ENCODE measurements at regions not wholly inside any gene's neighbourhood (a gene's known extent, or its start where the extent isn't known, plus 50 kb on each side); places are given as distances from the start of the nearest gene placed in this dataset.

DNA sequence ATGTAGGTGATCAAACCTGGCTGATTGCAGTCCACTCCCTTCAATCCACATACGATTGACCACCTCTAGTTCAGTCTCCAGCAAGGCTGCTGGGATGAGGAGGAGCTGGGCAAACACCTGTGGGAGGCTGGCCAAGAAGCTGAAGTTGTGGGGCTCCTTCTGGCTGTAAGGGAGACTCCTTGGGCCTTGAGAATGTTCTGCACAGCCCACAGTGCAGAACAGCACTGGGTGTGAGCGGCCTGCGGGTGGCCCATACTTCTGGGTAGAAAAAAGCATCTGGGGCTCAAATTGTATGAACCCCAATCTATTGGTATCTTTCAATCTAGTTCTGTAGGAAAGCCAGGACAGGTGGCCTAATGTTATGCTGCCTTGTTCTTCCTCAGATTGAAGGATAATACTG, 1608.8 kb upstream of the PCDH10 start:
- H3K27me3 ChIP-seq: no peaks in the 10 kb centered on the region
- no peak overlapping the region for H3K27ac ChIP-seq
- WGBS, 2 donors: 76 to 91% methylated on average over 3 of the region's 3 CpGs
- no peak overlapping the region for H3K4me3 ChIP-seq
- no peaks in the 10 kb centered on the region for H3K9me3 ChIP-seq
- no peak for ATAC-seq
- no peaks in the 10 kb centered on the region for H3K36me3 ChIP-seq
- intact Hi-C loops (cut with DNase I): no loop called here
- no peak for DNase-seq
- no peaks in the 10 kb centered on the region for H3K4me1 ChIP-seq
- TF ChIP-seq CTCF (IDR thresholded peaks at IDR 0.05): no peak
- no peak for FAIRE-seq

DNA sequence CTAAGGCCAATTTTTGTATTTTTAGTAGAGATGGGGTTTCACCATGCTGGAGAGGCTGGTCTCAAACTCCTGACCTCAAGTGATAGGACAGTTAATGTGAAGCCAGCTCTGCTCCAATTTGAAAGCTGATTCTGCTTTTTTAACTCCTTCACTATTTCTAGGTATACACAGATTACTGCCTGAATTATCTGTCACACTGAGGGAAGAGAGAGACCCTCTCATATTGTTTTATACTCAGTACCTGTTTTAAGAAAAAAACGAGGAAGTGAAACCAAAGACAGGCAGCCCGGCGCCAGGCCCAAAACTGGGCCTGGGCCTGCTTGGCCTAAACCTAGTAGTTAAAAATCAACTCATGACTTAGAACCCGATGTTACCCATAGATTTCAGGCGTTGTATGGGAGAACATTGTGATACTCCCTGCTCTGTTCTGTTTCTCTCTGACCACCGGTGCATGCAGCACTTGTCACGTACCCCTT, 1601.5 kb upstream of the PCDH10 start:
- DNase-seq (no peak), FAIRE-seq (no peak), ATAC-seq (no peak)
- intact Hi-C loops (cut with DNase I): no loop called here
- 75 to 83% methylated on average over 7 of the region's 7 CpGs for WGBS, 2 donors
- H3K9me3 ChIP-seq: no peaks in the 10 kb centered on the region
- H3K27me3 ChIP-seq: no peaks in the 10 kb centered on the region
- no peak overlapping the region for H3K4me3 ChIP-seq
- H3K27ac ChIP-seq: no peak overlapping the region
- no peaks in the 10 kb centered on the region for H3K4me1 ChIP-seq
- H3K36me3 ChIP-seq: no peaks in the 10 kb centered on the region
- TF ChIP-seq CTCF (IDR thresholded peaks at IDR 0.05): no peak

DNA sequence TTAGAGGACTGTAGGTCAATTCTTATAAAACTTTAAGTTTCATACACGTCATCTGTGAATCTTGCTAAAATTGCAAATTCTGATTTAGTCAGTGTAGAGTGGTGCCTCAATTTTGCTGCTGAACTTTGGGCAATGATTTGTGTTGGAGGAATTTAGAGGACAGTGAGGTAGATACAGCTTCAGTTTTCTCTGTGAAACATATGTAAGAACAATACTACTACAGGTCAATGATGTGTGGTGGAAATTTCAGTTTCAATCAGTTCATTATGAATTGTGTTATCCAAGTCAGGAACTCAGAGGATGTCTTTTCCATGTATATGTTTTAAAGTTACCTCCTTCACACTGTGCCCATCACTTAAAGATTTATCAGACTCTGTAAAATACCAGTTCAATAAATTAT, 1597.8 kb upstream of the PCDH10 start:
- 80% methylated on average over 1 of the region's 1 CpG for WGBS, 2 donors
- ATAC-seq (no peak), DNase-seq (no peak), FAIRE-seq (no peak)
- Histone ChIP-seq H3K4me1 (no peaks in the 10 kb centered on the region), H3K36me3 (no peaks in the 10 kb centered on the region), H3K27me3 (no peaks in the 10 kb centered on the region), H3K4me3 (no peak overlapping the region), H3K27ac (no peak overlapping the region), H3K9me3 (no peaks in the 10 kb centered on the region)
- intact Hi-C loops (cut with DNase I): no loop called here
- no peak for TF ChIP-seq CTCF (IDR thresholded peaks at IDR 0.05)

DNA sequence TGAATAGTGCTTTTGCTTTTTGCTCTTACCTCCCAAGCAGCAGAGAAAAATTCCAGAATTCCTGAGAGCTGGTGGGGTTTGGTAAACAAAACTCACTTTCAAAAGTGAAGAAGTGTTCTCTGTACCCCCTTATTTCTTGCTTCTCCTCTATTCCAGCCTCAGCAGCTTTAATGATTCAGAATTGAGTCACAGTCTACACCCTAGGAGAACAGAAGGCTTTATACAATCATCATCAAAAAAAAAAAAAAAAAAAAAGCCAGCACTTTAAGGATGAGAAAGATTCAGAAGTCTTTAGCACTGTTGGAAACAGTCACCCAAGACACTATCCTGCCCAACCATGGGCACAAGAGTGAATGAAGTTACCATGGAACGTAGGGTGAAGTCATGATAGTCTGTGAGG, 1583.1 kb upstream of the PCDH10 start:
- 53 to 58% methylated on average over 1 of the region's 1 CpG for WGBS, 2 donors
- ATAC-seq (no peak), DNase-seq (no peak), FAIRE-seq (no peak)
- H3K36me3 ChIP-seq: no peaks in the 10 kb centered on the region
- no peak overlapping the region for H3K27ac ChIP-seq
- no peaks in the 10 kb centered on the region for H3K4me1 ChIP-seq
- H3K9me3 ChIP-seq: no peaks in the 10 kb centered on the region
- intact Hi-C loops (cut with DNase I): no loop called here
- no peaks in the 10 kb centered on the region for H3K27me3 ChIP-seq
- no peak overlapping the region for H3K4me3 ChIP-seq
- no peak for TF ChIP-seq CTCF (IDR thresholded peaks at IDR 0.05)

- H3K9me3 ChIP-seq: no peaks in the 10 kb centered on the region
- H3K27ac ChIP-seq: no peak overlapping the region
- ATAC-seq (no peak), FAIRE-seq (no peak), DNase-seq (no peak)
- no peak for TF ChIP-seq CTCF (IDR thresholded peaks at IDR 0.05)
- no peaks in the 10 kb centered on the region for H3K27me3 ChIP-seq
- no peak overlapping the region for H3K4me3 ChIP-seq
- intact Hi-C loops (cut with DNase I): no loop called here
- WGBS, 2 donors: 77 to 95% methylated on average over 5 of the region's 5 CpGs
- H3K4me1 ChIP-seq: no peaks in the 10 kb centered on the region
- H3K36me3 ChIP-seq: no peaks in the 10 kb centered on the region
Measured at GRCh38 chr4:131584587-131584986, 1564.5 kb upstream of the PCDH10 start.

All from pancreas (tissue), 10 donors.